Upper lobe of right lung (tissue), 1 donor: ENCODE measurements at regions not wholly inside any gene's neighbourhood (a gene's known extent, or its start where the extent isn't known, plus 50 kb on each side); places are given as distances from the start of the nearest gene placed in this dataset.

ENCODE experiments used
- ATAC-seq: fragments of 200-7000 bp; cut with Tn5 transposase; one replicate; pipeline ENCODE4 v1.9.1; 2020; ENCODE audit warnings: mild to moderate bottlenecking, moderate library complexity
- DNase-seq: peaks from one replicate; pipeline ENCODE4 v3.0.0-alpha.2; 2020
- H3K27ac ChIP-seq: fragments of 200-600 bp; one replicate; pipeline ENCODE4 v1.8.0; 2022
- H3K27me3 ChIP-seq: fragments of 200-600 bp; one replicate; pipeline ENCODE4 v1.8.0; 2022; ENCODE audit warnings: mild to moderate bottlenecking
- H3K36me3 ChIP-seq: fragments of 200-600 bp; one replicate; pipeline ENCODE4 v1.8.0; 2022
- H3K4me1 ChIP-seq: fragments of 200-600 bp; one replicate; pipeline ENCODE4 v1.8.0; 2022
- H3K4me3 ChIP-seq: fragments of 200-600 bp; one replicate; pipeline ENCODE4 v1.8.0; 2022; ENCODE audit warnings: mild to moderate bottlenecking
- H3K9me3 ChIP-seq: fragments of 200-600 bp; one replicate; pipeline ENCODE4 v1.8.0; 2022
- CTCF ChIP-seq: fragments of 200-600 bp; IDR thresholded peaks from one replicate; pipeline ENCODE4 v1.8.0; 2022; ENCODE audit warnings: antibody characterized with exemption
- intact Hi-C: fragments of 100-400 bp; cut with DNase I; formaldehyde crosslinking; loops from one replicate; pipeline ENCODE4 v1.11.0; 2022
- donor health status: DM: no; HTN: yes; CAD: no; lungs with severe emphysema.

- Histone ChIP-seq H3K27ac (no peak overlapping the region), H3K9me3 (no peaks in the 10 kb centered on the region), H3K4me1 (no peaks in the 10 kb centered on the region), H3K36me3 (no peaks in the 10 kb centered on the region), H3K4me3 (no peak overlapping the region), H3K27me3 (no peaks in the 10 kb centered on the region)
- intact Hi-C loops = no loop called here
- no peak for ATAC-seq
- no peak for TF ChIP-seq CTCF
- DNase-seq = no peak
Measured at GRCh38 chr2:117486081-117486480, 328.4 kb upstream of the DDX18 start.

GRCh38 chr2:117492209-117492851, 322.2 kb upstream of the DDX18 start:
- Histone ChIP-seq H3K36me3 (no peaks in the 10 kb centered on the region), H3K9me3 (no peaks in the 10 kb centered on the region), H3K4me1 (no peaks in the 10 kb centered on the region), H3K27ac (no peak overlapping the region), H3K27me3 (no peaks in the 10 kb centered on the region), H3K4me3 (no peak overlapping the region)
- intact Hi-C loops = no loop called here
- ATAC-seq (no peak), DNase-seq (no peak)
- TF ChIP-seq CTCF = no peak

GRCh38 chr2:117500721-117501120, 313.8 kb upstream of the DDX18 start:
- H3K36me3 ChIP-seq = no peaks in the 10 kb centered on the region
- DNase-seq (no peak), ATAC-seq (no peak)
- no peak overlapping the region for H3K4me3 ChIP-seq
- intact Hi-C loops = no loop called here
- no peaks in the 10 kb centered on the region for H3K4me1 ChIP-seq
- no peak overlapping the region for H3K27ac ChIP-seq
- no peaks in the 10 kb centered on the region for H3K9me3 ChIP-seq
- H3K27me3 ChIP-seq = no peaks in the 10 kb centered on the region
- no peak for TF ChIP-seq CTCF

GRCh38 chr2:117502121-117502520, 312.4 kb upstream of the DDX18 start:
- no peak for DNase-seq
- H3K4me1 ChIP-seq = no peaks in the 10 kb centered on the region
- TF ChIP-seq CTCF = no peak
- no peak overlapping the region for H3K27ac ChIP-seq
- ATAC-seq = no peak
- intact Hi-C loops = no loop called here
- no peaks in the 10 kb centered on the region for H3K9me3 ChIP-seq
- no peak overlapping the region for H3K4me3 ChIP-seq
- H3K27me3 ChIP-seq = no peaks in the 10 kb centered on the region
- no peaks in the 10 kb centered on the region for H3K36me3 ChIP-seq

GRCh38 chr2:117512307-117512706, 302.2 kb upstream of the DDX18 start:
- no peak for DNase-seq
- H3K27me3 ChIP-seq = no peaks in the 10 kb centered on the region
- no peak for TF ChIP-seq CTCF

GRCh38 chr2:117514371-117514770, 300.1 kb upstream of the DDX18 start:
- H3K27me3 ChIP-seq = no peaks in the 10 kb centered on the region
- TF ChIP-seq CTCF = no peak
- no peaks in the 10 kb centered on the region for H3K9me3 ChIP-seq
- DNase-seq = no peak
- H3K36me3 ChIP-seq = no peaks in the 10 kb centered on the region
- no peaks in the 10 kb centered on the region for H3K4me1 ChIP-seq
- intact Hi-C loops = no loop called here
- no peak for ATAC-seq
- H3K4me3 ChIP-seq = no peak overlapping the region
- H3K27ac ChIP-seq = no peak overlapping the region

More at GRCh38 chr2:117512307-117512706, 302.2 kb upstream of the DDX18 start:
- no peaks in the 10 kb centered on the region for H3K36me3 ChIP-seq
- H3K4me3 ChIP-seq = no peak overlapping the region
- H3K27ac ChIP-seq = no peak overlapping the region
- no peaks in the 10 kb centered on the region for H3K9me3 ChIP-seq
- no peaks in the 10 kb centered on the region for H3K4me1 ChIP-seq
- intact Hi-C loops = no loop called here
- no peak for ATAC-seq
